HEK293T (cell line): ENCODE measurements at regions not wholly inside any gene's neighbourhood (a gene's known extent, or its start where the extent isn't known, plus 50 kb on each side); places are given as distances from the start of the nearest gene placed in this dataset.
A peak's percentile ranks its signal among the peaks of the same experiment; 100 is the strongest.

Experiments used
- CTCF ChIA-PET: fragments of 350-600 bp; formaldehyde crosslinking; extraction: SDS; loops from one replicate; lab custom pipeline; 2021; ENCODE audit warnings: antibody characterized with exemption, inconsistent platforms; lab: Yijun Ruan, JAX
- POLR2A ChIA-PET: fragments of 350-600 bp; formaldehyde crosslinking; extraction: SDS; loops from one replicate; lab custom pipeline; 2020; ENCODE audit warnings: antibody characterized with exemption, inconsistent platforms; lab: Yijun Ruan, JAX
- DNase-seq: peaks from one replicate; pipeline ENCODE4 v3.0.0; 2012; ENCODE audit warnings: mixed read lengths; ENCODE audit errors: extremely low spot score
- ARNT ChIP-seq: fragments of 450-650 bp; IDR thresholded peaks from 2 replicates; pipeline ENCODE4 v1.6.1; 2017; ENCODE audit warnings: mild to moderate bottlenecking
- BHLHE40 ChIP-seq: fragments of 450-650 bp; IDR thresholded peaks from 2 replicates; pipeline ENCODE4 v1.6.1; 2016; ENCODE audit warnings: mild to moderate bottlenecking, moderate library complexity, borderline replicate concordance
- CTBP1 ChIP-seq: fragments of 450-650 bp; IDR thresholded peaks from 2 replicates; pipeline ENCODE4 v1.6.1; 2016; ENCODE audit warnings: borderline replicate concordance
- ELF4 ChIP-seq: fragments of 450-650 bp; IDR thresholded peaks from 2 replicates; pipeline ENCODE4 v1.6.1; 2017; ENCODE audit warnings: antibody characterized with exemption
- FOXA1 ChIP-seq: fragments of 450-650 bp; IDR thresholded peaks from 2 replicates; pipeline ENCODE4 v1.6.1; 2016; ENCODE audit warnings: mild to moderate bottlenecking
- FOXK2 ChIP-seq: fragments of 450-650 bp; IDR thresholded peaks from 2 replicates; pipeline ENCODE4 v1.6.1; 2016; ENCODE audit warnings: mild to moderate bottlenecking
- FOXM1 ChIP-seq: fragments of 450-650 bp; IDR thresholded peaks from 2 replicates; pipeline ENCODE4 v1.6.1; 2017; ENCODE audit warnings: mild to moderate bottlenecking, borderline replicate concordance
- HDGF ChIP-seq: fragments of 450-650 bp; IDR thresholded peaks from 2 replicates; pipeline ENCODE4 v1.6.1; 2017; ENCODE audit warnings: antibody characterized with exemption, borderline replicate concordance
- L3MBTL2 ChIP-seq: fragments of 450-650 bp; conservative IDR thresholded peaks from 2 replicates; pipeline ENCODE4 v1.6.1; 2016; ENCODE audit warnings: mild to moderate bottlenecking
- LEF1 ChIP-seq: fragments of 450-650 bp; IDR thresholded peaks from 2 replicates; pipeline ENCODE4 v1.6.1; 2017; ENCODE audit warnings: mild to moderate bottlenecking, borderline replicate concordance
- NFRKB ChIP-seq: fragments of 450-650 bp; IDR thresholded peaks from 2 replicates; pipeline ENCODE4 v1.6.1; 2016; ENCODE audit warnings: mild to moderate bottlenecking, moderate library complexity
- PKNOX1 ChIP-seq: fragments of 450-650 bp; IDR thresholded peaks from 2 replicates; pipeline ENCODE4 v1.6.1; 2016
- SP1 ChIP-seq: fragments of 450-650 bp; IDR thresholded peaks from 2 replicates; pipeline ENCODE4 v1.6.1; 2017
- SUZ12 ChIP-seq: fragments of 450-650 bp; IDR thresholded peaks from 2 replicates; pipeline ENCODE4 v1.6.1; 2016; ENCODE audit warnings: mild to moderate bottlenecking
- TARDBP ChIP-seq: fragments of 450-650 bp; IDR thresholded peaks from 2 replicates; pipeline ENCODE4 v1.6.1; 2016
- ZNF384 ChIP-seq: fragments of 450-650 bp; IDR thresholded peaks from 2 replicates; pipeline ENCODE4 v1.6.1; 2016

- ChIA-PET CTCF (no interaction called here), POLR2A (no interaction called here)
- TF ChIP-seq ARNT, result no peak
- no peak for TF ChIP-seq SP1
- TF ChIP-seq FOXA1, result no peak
- no peak for TF ChIP-seq CTBP1
- no peak for TF ChIP-seq HDGF
- no peak for TF ChIP-seq LEF1
- no peak for TF ChIP-seq TARDBP
- TF ChIP-seq FOXM1, result no peak
- DNase-seq, result no peak
Measured at GRCh38 chr3:107106316-107106715, 270.9 kb upstream of the CCDC54 start.

- DNase-seq, result no peak
- no peak for TF ChIP-seq CTBP1
- no peak for TF ChIP-seq FOXA1
- no peak for TF ChIP-seq NFRKB
- TF ChIP-seq LEF1, result no peak
- no peak for TF ChIP-seq FOXM1
- no peak for TF ChIP-seq HDGF
- no peak for TF ChIP-seq L3MBTL2
- TF ChIP-seq SP1, result no peak
- CTCF ChIA-PET, result interaction anchor here (0.7 kb wide), 1 partner anchor 52 kb away, joined by 4 read pairs; no protein-coding TSS in a partner anchor
- POLR2A ChIA-PET, result no interaction called here
Measured at GRCh38 chr3:107106907-107107306, 270.3 kb upstream of the CCDC54 start.

- ChIA-PET CTCF (no interaction called here), POLR2A (no interaction called here)
- TF ChIP-seq ELF4 (no peak), PKNOX1 (no peak), TARDBP (no peak), HDGF (no peak), SUZ12 (no peak), L3MBTL2 (no peak), FOXM1 (no peak), BHLHE40 (no peak), CTBP1 (no peak), SP1 (no peak), LEF1 (no peak), ARNT (no peak), NFRKB (no peak)
- no peak for DNase-seq
Measured at GRCh38 chr3:107110596-107111305, 266.5 kb upstream of the CCDC54 start.

GRCh38 chr3:107111872-107112271, 265.4 kb upstream of the CCDC54 start:
- POLR2A ChIA-PET, result no interaction called here
- no peak for TF ChIP-seq LEF1
- TF ChIP-seq ELF4, result no peak
- no peak for TF ChIP-seq FOXA1
- TF ChIP-seq ZNF384, result no peak
- TF ChIP-seq CTBP1, result no peak
- no peak for TF ChIP-seq NFRKB
- DNase-seq, result no peak
- CTCF ChIA-PET, result no interaction called here

GRCh38 chr3:107112356-107112755, 264.9 kb upstream of the CCDC54 start:
- ChIA-PET CTCF (no interaction called here), POLR2A (no interaction called here)
- TF ChIP-seq CTBP1 (no peak), PKNOX1 (0 out of 2 replicates have a peak, but pooled peaks have one; percentile 9)
- DNase-seq, result no peak

- CTCF ChIA-PET, result no interaction called here
- no peak for TF ChIP-seq FOXK2
- no peak for TF ChIP-seq LEF1
- TF ChIP-seq FOXM1, result no peak
- TF ChIP-seq FOXA1, result no peak
- no peak for TF ChIP-seq ZNF384
- TF ChIP-seq BHLHE40, result no peak
- TF ChIP-seq ARNT, result no peak
- TF ChIP-seq HDGF, result no peak
- TF ChIP-seq ELF4, result no peak
- TF ChIP-seq SUZ12, result no peak
- no peak for TF ChIP-seq L3MBTL2
- no peak for TF ChIP-seq CTBP1
- no peak for TF ChIP-seq NFRKB
- TF ChIP-seq SP1, result no peak
- no peak for TF ChIP-seq TARDBP
- no peak for TF ChIP-seq PKNOX1
- POLR2A ChIA-PET, result no interaction called here
- no peak for DNase-seq
Measured at GRCh38 chr3:107116251-107116650, 261.0 kb upstream of the CCDC54 start.

GRCh38 chr3:107117156-107117555, 260.1 kb upstream of the CCDC54 start:
- TF ChIP-seq ARNT, result no peak
- TF ChIP-seq NFRKB, result no peak
- TF ChIP-seq CTBP1, result no peak
- TF ChIP-seq HDGF, result no peak
- no peak for TF ChIP-seq TARDBP
- TF ChIP-seq SUZ12, result no peak
- no peak for TF ChIP-seq PKNOX1
- TF ChIP-seq LEF1, result no peak
- CTCF ChIA-PET, result no interaction called here
- POLR2A ChIA-PET, result no interaction called here
- DNase-seq, result no peak
